MM.1S (cell line): ENCODE measurements at regions not wholly inside any gene's neighbourhood (a gene's known extent, or its start where the extent isn't known, plus 50 kb on each side); places are given as distances from the start of the nearest gene placed in this dataset.

Source experiments
- EZH2 ChIP-seq: fragments of 300-600 bp; sonication (generic); optimal IDR thresholded peaks from 2 replicates; pipeline ENCODE3; 2017; ENCODE audit warnings: low read depth, mild to moderate bottlenecking, antibody characterized with exemption, low read length, mixed read lengths
- EZH2phosphoT487 ChIP-seq: fragments of 300-600 bp; sonication (generic); IDR thresholded peaks from 2 replicates; pipeline ENCODE4 v1.6.1; 2018; ENCODE audit warnings: antibody characterized with exemption, low read length
- TF ChIP-seq, protein P1 (sequence below): fragments of 300-600 bp; sonication (generic); IDR thresholded peaks from 2 replicates; pipeline ENCODE4 v1.5.1; 2016; ENCODE audit warnings: antibody characterized with exemption, low read length, mixed read lengths

DNA sequence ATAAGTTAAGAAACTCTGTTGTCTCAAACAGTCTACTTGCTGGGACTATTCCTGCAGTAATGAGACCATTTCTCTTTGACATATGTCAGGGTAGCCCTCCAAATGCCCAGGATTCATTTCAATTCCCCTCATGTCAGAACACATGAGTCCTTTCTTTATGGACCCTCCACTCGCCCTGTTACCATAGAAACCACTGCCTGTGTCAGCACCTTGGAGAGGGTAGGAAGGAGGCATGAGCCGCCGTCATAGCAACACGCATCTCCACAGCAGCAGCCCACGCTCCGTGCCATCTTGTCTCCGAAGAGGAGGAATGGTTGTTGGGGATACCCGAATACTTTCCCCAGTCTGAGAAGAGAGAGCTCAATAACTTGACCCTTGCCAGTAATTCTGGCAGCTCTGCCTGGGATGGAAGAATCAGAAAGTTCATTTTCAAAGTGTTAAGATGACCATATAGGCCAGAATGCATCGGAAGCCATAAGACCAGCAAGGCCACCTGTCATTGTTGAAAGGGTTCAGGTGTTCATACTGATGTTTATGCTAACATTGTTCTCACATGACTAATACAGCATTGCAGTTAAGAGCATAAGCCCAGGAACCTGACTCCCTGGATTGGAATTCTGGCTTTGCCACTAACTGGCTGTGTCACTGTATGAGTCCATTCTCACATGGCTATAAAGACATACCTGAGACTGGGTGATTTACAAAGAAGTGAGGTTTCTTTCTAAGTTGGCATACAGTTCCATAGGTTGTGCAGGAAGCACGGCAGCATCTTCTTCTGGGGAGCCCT lies 141.3 kb downstream of the ABCC12 start:
- TF ChIP-seq, protein P1, sequence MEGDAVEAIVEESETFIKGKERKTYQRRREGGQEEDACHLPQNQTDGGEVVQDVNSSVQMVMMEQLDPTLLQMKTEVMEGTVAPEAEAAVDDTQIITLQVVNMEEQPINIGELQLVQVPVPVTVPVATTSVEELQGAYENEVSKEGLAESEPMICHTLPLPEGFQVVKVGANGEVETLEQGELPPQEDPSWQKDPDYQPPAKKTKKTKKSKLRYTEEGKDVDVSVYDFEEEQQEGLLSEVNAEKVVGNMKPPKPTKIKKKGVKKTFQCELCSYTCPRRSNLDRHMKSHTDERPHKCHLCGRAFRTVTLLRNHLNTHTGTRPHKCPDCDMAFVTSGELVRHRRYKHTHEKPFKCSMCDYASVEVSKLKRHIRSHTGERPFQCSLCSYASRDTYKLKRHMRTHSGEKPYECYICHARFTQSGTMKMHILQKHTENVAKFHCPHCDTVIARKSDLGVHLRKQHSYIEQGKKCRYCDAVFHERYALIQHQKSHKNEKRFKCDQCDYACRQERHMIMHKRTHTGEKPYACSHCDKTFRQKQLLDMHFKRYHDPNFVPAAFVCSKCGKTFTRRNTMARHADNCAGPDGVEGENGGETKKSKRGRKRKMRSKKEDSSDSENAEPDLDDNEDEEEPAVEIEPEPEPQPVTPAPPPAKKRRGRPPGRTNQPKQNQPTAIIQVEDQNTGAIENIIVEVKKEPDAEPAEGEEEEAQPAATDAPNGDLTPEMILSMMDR, result no peak
- TF ChIP-seq EZH2phosphoT487 (no peak), EZH2 (no peak)
